OCI-LY7 (cell line): ENCODE measurements at regions not wholly inside any gene's neighbourhood (a gene's known extent, or its start where the extent isn't known, plus 50 kb on each side); places are given as distances from the start of the nearest gene placed in this dataset.

ENCODE experiments used
- BruUV-seq: library from RNA; stranded (reverse); fragments of 400-500 nt; replicated peaks from 2 replicates; lab custom pipeline; 2021; lab: Mats Ljungman, UMichigan
- CTCF ChIA-PET: fragments of 300-600 bp; sonication (Branson Sonifier 250); formaldehyde crosslinking; loops from one replicate; lab custom pipeline; 2022; ENCODE audit warnings: antibody characterized with exemption; ENCODE audit not compliant: unreplicated experiment; lab: Charles Lee
- POLR2A ChIA-PET: fragments of 300-600 bp; sonication (Branson Sonifier 250); formaldehyde crosslinking; loops from one replicate; lab custom pipeline; 2022; ENCODE audit warnings: antibody characterized with exemption; lab: Charles Lee
- DNase-seq: peaks from one replicate; pipeline ENCODE4 v3.0.0-alpha.2; 2015; ENCODE audit warnings: low spot score
- H2AFZ ChIP-seq: fragments of 200-600 bp; sonication (generic), shearing (Covaris generic); 2 replicates; pipeline ENCODE4 v1.6.1; 2014; ENCODE audit warnings: mild to moderate bottlenecking, antibody characterized with exemption, low read length, moderate library complexity
- H3K27ac ChIP-seq: fragments of 200-600 bp; sonication (generic); 2 replicates; pipeline ENCODE4 v1.5.1; 2014; ENCODE audit warnings: mixed run types, low read depth, mild to moderate bottlenecking, moderate library complexity, low read length, inconsistent platforms; ENCODE audit not compliant: poor library complexity, severe bottlenecking
- H3K36me3 ChIP-seq: fragments of 200-600 bp; sonication (generic); 2 replicates; pipeline ENCODE4 v1.6.1; 2014; ENCODE audit warnings: mild to moderate bottlenecking, antibody characterized with exemption, low read length, moderate library complexity, mixed read lengths; ENCODE audit not compliant: insufficient read depth
- H3K4me1 ChIP-seq: fragments of 200-600 bp; sonication (generic); 2 replicates; pipeline ENCODE4 v1.5.1; 2014; ENCODE audit warnings: mild to moderate bottlenecking, low read length; ENCODE audit not compliant: insufficient read depth, poor library complexity, severe bottlenecking
- H3K4me2 ChIP-seq: fragments of 200-600 bp; sonication (generic); 2 replicates; pipeline ENCODE4 v1.6.1; 2014; ENCODE audit warnings: mild to moderate bottlenecking, low read length
- H3K4me3 ChIP-seq: fragments of 200-600 bp; sonication (generic); 2 replicates; pipeline ENCODE4 v1.5.1; 2014; ENCODE audit warnings: mild to moderate bottlenecking, low read depth, low read length; ENCODE audit not compliant: poor library complexity, severe bottlenecking
- H3K79me2 ChIP-seq: fragments of 200-600 bp; sonication (generic); 2 replicates; pipeline ENCODE4 v1.6.1; 2016; ENCODE audit warnings: low read depth, mild to moderate bottlenecking, low read length, moderate library complexity, mixed read lengths; ENCODE audit not compliant: insufficient read depth
- H3K9me2 ChIP-seq: fragments of 200-600 bp; sonication (generic); 2 replicates; pipeline ENCODE4 v1.6.1; 2016; ENCODE audit warnings: mild to moderate bottlenecking, low read length, mixed read lengths; ENCODE audit not compliant: insufficient read depth
- H3K9me3 ChIP-seq: fragments of 200-600 bp; sonication (generic); 2 replicates; pipeline ENCODE4 v1.6.1; 2014; ENCODE audit warnings: mild to moderate bottlenecking, mixed run types, low read length, mixed read lengths
- H4K20me1 ChIP-seq: fragments of 200-600 bp; sonication (generic); 2 replicates; pipeline ENCODE4 v1.6.1; 2014; ENCODE audit warnings: mild to moderate bottlenecking, antibody characterized with exemption, low read length, moderate library complexity, mixed read lengths; ENCODE audit not compliant: insufficient read depth
- CTCF ChIP-seq: fragments of 200-600 bp; sonication (generic); conservative IDR thresholded peaks from 2 replicates; pipeline ENCODE4 v1.5.1; 2014; ENCODE audit warnings: mild to moderate bottlenecking, antibody characterized with exemption, low read length, moderate library complexity, mixed read lengths
- EZH2phosphoT487 ChIP-seq: fragments of 200-600 bp; sonication (generic); IDR thresholded peaks from 2 replicates; pipeline ENCODE4 v1.6.1; 2018; ENCODE audit warnings: low read depth, borderline replicate concordance, mild to moderate bottlenecking, mixed run types, antibody characterized with exemption, low read length, moderate library complexity, mixed read lengths
- intact Hi-C: fragments of 100-400 bp; cut with micrococcal nuclease; formaldehyde crosslinking; loops from one replicate; pipeline ENCODE4 v1.10.0; 2022; ENCODE audit not compliant: unreplicated experiment

DNA sequence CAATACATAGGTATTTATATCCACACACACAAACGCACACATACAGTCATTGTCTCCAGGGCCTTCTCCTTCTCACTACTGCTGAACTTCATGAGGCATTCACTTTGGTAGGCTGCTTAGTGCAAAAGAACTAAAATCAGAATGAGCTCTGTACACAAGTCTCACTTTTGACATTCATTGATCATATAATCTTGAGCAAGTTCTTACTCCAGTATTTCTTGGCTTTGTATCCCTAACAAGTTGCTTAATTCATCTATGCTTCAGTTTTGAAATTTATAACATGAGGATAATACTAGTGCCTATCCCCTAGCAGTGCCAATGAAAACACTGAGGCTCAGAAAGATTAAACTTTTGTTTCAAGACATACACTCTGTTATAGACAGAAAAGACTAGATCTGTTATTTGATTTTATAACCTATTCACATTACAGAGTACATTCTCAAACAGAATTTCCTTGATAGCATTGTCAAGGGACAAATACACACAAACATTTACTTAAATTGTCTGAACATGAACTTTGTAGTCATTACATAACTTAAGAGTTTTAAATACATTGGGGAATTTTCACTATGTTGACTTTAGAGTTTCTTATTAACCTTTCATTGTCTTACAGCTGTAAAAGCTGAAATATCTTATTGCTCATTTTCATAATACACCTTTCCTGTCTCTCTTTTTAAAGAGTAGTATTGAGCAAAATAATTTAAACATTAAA lies 55.0 kb upstream of the SI start:
- Histone ChIP-seq H3K4me2 (no peak overlapping the region), H3K9me3 (no peaks in the 10 kb centered on the region), H3K79me2 (no peaks in the 10 kb centered on the region), H4K20me1 (no peaks in the 10 kb centered on the region), H2AFZ (no peak overlapping the region), H3K4me1 (no peaks in the 10 kb centered on the region), H3K36me3 (no peaks in the 10 kb centered on the region), H3K4me3 (no peak overlapping the region), H3K9me2 (no peaks in the 10 kb centered on the region), H3K27ac (no peak overlapping the region)
- no peak for DNase-seq
- ChIA-PET POLR2A (no interaction called here), CTCF (no interaction called here)
- no TSS peak for BruUV-seq
- no peak for TF ChIP-seq EZH2phosphoT487
- TF ChIP-seq CTCF: no peak
- intact Hi-C loops: no loop called here

DNA sequence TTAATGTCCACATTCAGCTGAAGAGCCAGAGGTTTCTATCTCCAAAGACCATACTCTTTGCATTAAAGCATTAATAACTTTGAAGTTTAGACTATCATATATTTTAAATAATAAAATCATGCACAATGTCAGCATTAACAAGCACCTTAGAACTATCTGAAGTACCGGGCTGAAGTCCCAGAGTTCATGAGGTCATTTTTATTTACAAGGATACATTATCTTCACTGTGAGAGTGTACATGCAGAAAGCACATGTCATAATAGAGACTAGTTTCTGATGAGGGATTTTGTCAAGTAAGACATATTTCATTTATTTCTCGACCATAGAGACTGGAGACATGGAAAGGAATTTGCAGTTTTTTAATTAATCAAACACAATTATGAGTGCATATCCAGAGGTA lies 52.4 kb upstream of the SI start:
- ChIA-PET POLR2A (no interaction called here), CTCF (no interaction called here)

More for the DNA sequence above, 52.4 kb upstream of the SI start:
- H3K79me2 ChIP-seq: no peaks in the 10 kb centered on the region
- H3K36me3 ChIP-seq: no peaks in the 10 kb centered on the region
- no peak overlapping the region for H3K27ac ChIP-seq
- H3K4me3 ChIP-seq: no peak overlapping the region
- no peak for DNase-seq
- intact Hi-C loops: no loop called here
- TF ChIP-seq EZH2phosphoT487: no peak
- no peak for TF ChIP-seq CTCF
- no peaks in the 10 kb centered on the region for H3K9me2 ChIP-seq
- H4K20me1 ChIP-seq: no peaks in the 10 kb centered on the region
- no peak overlapping the region for H3K4me2 ChIP-seq
- H3K4me1 ChIP-seq: no peaks in the 10 kb centered on the region
- H2AFZ ChIP-seq: no peak overlapping the region
- BruUV-seq: no TSS peak
- no peaks in the 10 kb centered on the region for H3K9me3 ChIP-seq
